ENCODE measurements at regions not wholly inside any gene's neighbourhood (a gene's known extent, or its start where the extent isn't known, plus 50 kb on each side); places are given as distances from the start of the nearest gene placed in this dataset.

- no peak for DNase-seq (ENCODE audit: insufficient read length, low spot score, missing footprints)
- H2AFZ ChIP-seq (ENCODE audit: low read length) = no peak overlapping the region
- H3K36me3 ChIP-seq (ENCODE audit: insufficient read depth, low read length) = no peaks in the 10 kb centered on the region
- no peaks in the 10 kb centered on the region for H3K79me2 ChIP-seq (ENCODE audit: insufficient read depth, low read length)
- peaks cover 4% of the 10 kb centered on the region for H3K4me1 ChIP-seq (ENCODE audit: insufficient read depth, low read length)
- H3K27me3 ChIP-seq (ENCODE audit: insufficient read depth, low read length) = no peaks in the 10 kb centered on the region
- H3K9me3 ChIP-seq (ENCODE audit: low read depth, low read length) = no peaks in the 10 kb centered on the region
- H3K4me3 ChIP-seq (ENCODE audit: insufficient read depth, low read length) = no peak overlapping the region
- TF ChIP-seq CTCF (IDR thresholded peaks at IDR 0.05; ENCODE audit: extremely low read depth, low read depth, low read length) = no peak
- no peak overlapping the region for H3K27ac ChIP-seq (ENCODE audit: low read depth, low read length)
- no peak overlapping the region for H3K4me2 ChIP-seq (ENCODE audit: insufficient read depth, low read length)
- H4K20me1 ChIP-seq (ENCODE audit: insufficient read depth, low read length) = no peaks in the 10 kb centered on the region
Observed at GRCh38 chr5:74371621-74372020, 268.9 kb downstream of the ENC1 start.

GRCh38 chr5:74370168-74370567 is 270.4 kb downstream of the ENC1 start:
- Histone ChIP-seq H3K79me2 (ENCODE audit: insufficient read depth, low read length) (no peaks in the 10 kb centered on the region), H2AFZ (ENCODE audit: low read length) (no peak overlapping the region), H3K36me3 (ENCODE audit: insufficient read depth, low read length) (no peaks in the 10 kb centered on the region), H3K27ac (ENCODE audit: low read depth, low read length) (no peak overlapping the region), H3K4me3 (ENCODE audit: insufficient read depth, low read length) (no peak overlapping the region), H3K27me3 (ENCODE audit: insufficient read depth, low read length) (no peaks in the 10 kb centered on the region), H3K9me3 (ENCODE audit: low read depth, low read length) (peaks cover 2% of the 10 kb centered on the region), H3K4me2 (ENCODE audit: insufficient read depth, low read length) (no peak overlapping the region), H3K4me1 (ENCODE audit: insufficient read depth, low read length) (peaks cover 4% of the 10 kb centered on the region), H4K20me1 (ENCODE audit: insufficient read depth, low read length) (no peaks in the 10 kb centered on the region)
- DNase-seq (ENCODE audit: insufficient read length, low spot score, missing footprints) = no peak
- TF ChIP-seq CTCF (IDR thresholded peaks at IDR 0.05; ENCODE audit: extremely low read depth, low read depth, low read length) = no peak

GRCh38 chr5:74369173-74369572 is 271.4 kb downstream of the ENC1 start:
- Histone ChIP-seq H3K36me3 (ENCODE audit: insufficient read depth, low read length) (no peaks in the 10 kb centered on the region), H3K27ac (ENCODE audit: low read depth, low read length) (no peak overlapping the region), H3K4me3 (ENCODE audit: insufficient read depth, low read length) (no peak overlapping the region), H4K20me1 (ENCODE audit: insufficient read depth, low read length) (no peaks in the 10 kb centered on the region), H3K27me3 (ENCODE audit: insufficient read depth, low read length) (no peaks in the 10 kb centered on the region), H2AFZ (ENCODE audit: low read length) (no peak overlapping the region), H3K4me1 (ENCODE audit: insufficient read depth, low read length) (peaks cover 4% of the 10 kb centered on the region), H3K79me2 (ENCODE audit: insufficient read depth, low read length) (no peaks in the 10 kb centered on the region), H3K9me3 (ENCODE audit: low read depth, low read length) (peaks cover 2% of the 10 kb centered on the region), H3K4me2 (ENCODE audit: insufficient read depth, low read length) (no peak overlapping the region)
- no peak for DNase-seq (ENCODE audit: insufficient read length, low spot score, missing footprints)
- TF ChIP-seq CTCF (IDR thresholded peaks at IDR 0.05; ENCODE audit: extremely low read depth, low read depth, low read length) = no peak

DNA sequence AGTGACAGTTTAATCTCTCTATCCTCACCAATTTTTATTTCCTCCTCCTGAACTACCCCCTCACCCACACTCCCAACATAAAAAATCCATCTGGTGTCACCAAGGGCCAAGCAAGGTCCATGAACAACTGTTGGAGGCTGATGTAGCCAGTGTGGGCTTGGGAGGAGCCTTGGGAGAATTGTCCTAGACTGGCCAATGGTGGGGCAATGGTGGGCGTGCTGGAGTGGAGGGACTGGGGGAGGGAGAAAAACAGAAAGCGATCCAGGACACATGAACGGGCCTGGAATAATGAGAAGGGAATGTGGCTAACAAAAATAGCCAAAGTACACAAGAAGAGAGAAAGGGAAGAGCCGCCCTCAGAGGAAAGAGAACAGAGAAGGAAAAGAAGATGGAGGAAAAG is 272.6 kb downstream of the ENC1 start:
- H3K4me3 ChIP-seq (ENCODE audit: insufficient read depth, low read length) = no peak overlapping the region
- H3K27ac ChIP-seq (ENCODE audit: low read depth, low read length) = no peak overlapping the region
- TF ChIP-seq CTCF (IDR thresholded peaks at IDR 0.05; ENCODE audit: extremely low read depth, low read depth, low read length) = no peak
- H3K79me2 ChIP-seq (ENCODE audit: insufficient read depth, low read length) = no peaks in the 10 kb centered on the region
- peaks cover 2% of the 10 kb centered on the region for H3K9me3 ChIP-seq (ENCODE audit: low read depth, low read length)
- H2AFZ ChIP-seq (ENCODE audit: low read length) = peak overlapping the region; percentile 74
- no peak for DNase-seq (ENCODE audit: insufficient read length, low spot score, missing footprints)
- no peaks in the 10 kb centered on the region for H3K27me3 ChIP-seq (ENCODE audit: insufficient read depth, low read length)
- no peaks in the 10 kb centered on the region for H4K20me1 ChIP-seq (ENCODE audit: insufficient read depth, low read length)
- peaks cover 4% of the 10 kb centered on the region for H3K4me1 ChIP-seq (ENCODE audit: insufficient read depth, low read length)
- no peaks in the 10 kb centered on the region for H3K36me3 ChIP-seq (ENCODE audit: insufficient read depth, low read length)
- peak overlapping the region; percentile 28 for H3K4me2 ChIP-seq (ENCODE audit: insufficient read depth, low read length)
